ENCODE measurements at regions not wholly inside any gene's neighbourhood (a gene's known extent, or its start where the extent isn't known, plus 50 kb on each side); places are given as distances from the start of the nearest gene placed in this dataset.

GRCh38 chr6:74805916-74806696, 399.7 kb downstream of the COL12A1 start:
- intact Hi-C loops (cut with DNase I), result no loop called here
- Histone ChIP-seq H3K27me3 (ENCODE audit: control insufficient read depth, insufficient read depth, low read length) (no peaks in the 10 kb centered on the region), H3K27ac (ENCODE audit: low read depth in 2 of 2, low read length in 2 of 2) (no peak overlapping the region), H3K9me3 (ENCODE audit: control insufficient read depth in 2 of 3, insufficient read depth in 1 of 3, low read length in 3 of 3) (no peaks in the 10 kb centered on the region), H3K4me1 (ENCODE audit: control insufficient read depth in 2 of 3, insufficient read depth in 2 of 3, low read depth in 1 of 3, low read length in 3 of 3) (no peaks in the 10 kb centered on the region), H3K9ac (ENCODE audit: low read length in 3 of 3) (no peak overlapping the region), H3K36me3 (ENCODE audit: control insufficient read depth in 2 of 3, insufficient read depth in 3 of 3, low read length in 3 of 3) (no peaks in the 10 kb centered on the region), H3K4me3 (ENCODE audit: low read length in 3 of 3) (no peak overlapping the region)
- TF ChIP-seq CTCF (IDR thresholded peaks at IDR 0.05; ENCODE audit: borderline replicate concordance, extremely low read depth, insufficient read depth), result no peak
- FAIRE-seq (no peak), DNase-seq (no peak)

- no peak for FAIRE-seq
- no peak overlapping the region for H3K9ac ChIP-seq (ENCODE audit: low read length in 3 of 3)
- intact Hi-C loops (cut with DNase I), result no loop called here
- no peak overlapping the region for H3K27ac ChIP-seq (ENCODE audit: low read depth in 2 of 2, low read length in 2 of 2)
- no peak for DNase-seq
- no peaks in the 10 kb centered on the region for H3K27me3 ChIP-seq (ENCODE audit: control insufficient read depth, insufficient read depth, low read length)
- H3K4me3 ChIP-seq (ENCODE audit: low read length in 3 of 3), result no peak overlapping the region
- no peaks in the 10 kb centered on the region for H3K36me3 ChIP-seq (ENCODE audit: control insufficient read depth in 2 of 3, insufficient read depth in 3 of 3, low read length in 3 of 3)
- H3K4me1 ChIP-seq (ENCODE audit: control insufficient read depth in 2 of 3, insufficient read depth in 2 of 3, low read depth in 1 of 3, low read length in 3 of 3), result no peaks in the 10 kb centered on the region
- H3K9me3 ChIP-seq (ENCODE audit: control insufficient read depth in 2 of 3, insufficient read depth in 1 of 3, low read length in 3 of 3), result no peaks in the 10 kb centered on the region
- no peak for TF ChIP-seq CTCF (IDR thresholded peaks at IDR 0.05; ENCODE audit: borderline replicate concordance, extremely low read depth, insufficient read depth)
These were observed 407.6 kb downstream of the COL12A1 start for GRCh38 chr6:74798302-74798701.

- intact Hi-C loops (cut with DNase I), result no loop called here
- DNase-seq, result no peak
- no peaks in the 10 kb centered on the region for H3K4me1 ChIP-seq (ENCODE audit: control insufficient read depth in 2 of 3, insufficient read depth in 2 of 3, low read depth in 1 of 3, low read length in 3 of 3)
- no peak overlapping the region for H3K9ac ChIP-seq (ENCODE audit: low read length in 3 of 3)
- no peak overlapping the region for H3K4me3 ChIP-seq (ENCODE audit: low read length in 3 of 3)
- no peak overlapping the region for H3K27ac ChIP-seq (ENCODE audit: low read depth in 2 of 2, low read length in 2 of 2)
- H3K27me3 ChIP-seq (ENCODE audit: control insufficient read depth, insufficient read depth, low read length), result no peaks in the 10 kb centered on the region
- no peak for FAIRE-seq
- no peaks in the 10 kb centered on the region for H3K36me3 ChIP-seq (ENCODE audit: control insufficient read depth in 2 of 3, insufficient read depth in 3 of 3, low read length in 3 of 3)
- no peaks in the 10 kb centered on the region for H3K9me3 ChIP-seq (ENCODE audit: control insufficient read depth in 2 of 3, insufficient read depth in 1 of 3, low read length in 3 of 3)
- TF ChIP-seq CTCF (IDR thresholded peaks at IDR 0.05; ENCODE audit: borderline replicate concordance, extremely low read depth, insufficient read depth), result no peak
These were observed 420.6 kb downstream of the COL12A1 start for GRCh38 chr6:74785236-74785635.

- Histone ChIP-seq H3K9ac (ENCODE audit: low read length in 3 of 3) (no peak overlapping the region), H3K4me3 (ENCODE audit: low read length in 3 of 3) (no peak overlapping the region), H3K27me3 (ENCODE audit: control insufficient read depth, insufficient read depth, low read length) (no peaks in the 10 kb centered on the region), H3K36me3 (ENCODE audit: control insufficient read depth in 2 of 3, insufficient read depth in 3 of 3, low read length in 3 of 3) (no peaks in the 10 kb centered on the region), H3K4me1 (ENCODE audit: control insufficient read depth in 2 of 3, insufficient read depth in 2 of 3, low read depth in 1 of 3, low read length in 3 of 3) (no peaks in the 10 kb centered on the region), H3K9me3 (ENCODE audit: control insufficient read depth in 2 of 3, insufficient read depth in 1 of 3, low read length in 3 of 3) (no peaks in the 10 kb centered on the region), H3K27ac (ENCODE audit: low read depth in 2 of 2, low read length in 2 of 2) (no peak overlapping the region)
- DNase-seq, result no peak
- TF ChIP-seq CTCF (IDR thresholded peaks at IDR 0.05; ENCODE audit: borderline replicate concordance, extremely low read depth, insufficient read depth), result no peak
- intact Hi-C loops (cut with DNase I), result no loop called here
- FAIRE-seq, result no peak
These were observed 423.5 kb downstream of the COL12A1 start for GRCh38 chr6:74782346-74782745.
